GM12891 (cell line): ENCODE measurements at regions not wholly inside any gene's neighbourhood (a gene's known extent, or its start where the extent isn't known, plus 50 kb on each side); places are given as distances from the start of the nearest gene placed in this dataset.

Source experiments
- DNase-seq: peaks from one replicate; pipeline ENCODE4 v3.0.0; 2011; ENCODE audit warnings: low spot score; ENCODE audit not compliant: insufficient read length
- FAIRE-seq: peaks from 2 replicates; lab custom pipeline; 2011; peaks lifted over from hg19 to GRCh38; lab: Jason Lieb, UNC
- PAX5 ChIP-seq: IDR thresholded peaks from 2 replicates; pipeline ENCODE4 v1.6.1; 2011; ENCODE audit warnings: low read length, moderate library complexity, mild to moderate bottlenecking; ENCODE audit not compliant: insufficient read depth, severe bottlenecking
- POLR2A ChIP-seq: IDR thresholded peaks from 2 replicates; pipeline ENCODE4 v1.6.1; 2011; ENCODE audit warnings: low read depth, low read length, control low read depth
- POLR2AphosphoS5 ChIP-seq: IDR thresholded peaks from 2 replicates; pipeline ENCODE4 v1.6.1; 2011; ENCODE audit warnings: low read depth, low read length, control low read depth
- POU2F2 ChIP-seq: IDR thresholded peaks from 2 replicates; pipeline ENCODE4 v1.6.1; 2011; ENCODE audit warnings: low read depth, mild to moderate bottlenecking, control low read depth, low read length, moderate library complexity
- SPI1 ChIP-seq: IDR thresholded peaks from 2 replicates; pipeline ENCODE4 v1.6.1; 2011; ENCODE audit warnings: low read depth, low read length, control low read depth
- TAF1 ChIP-seq: IDR thresholded peaks from 2 replicates; pipeline ENCODE4 v1.6.1; 2011; ENCODE audit warnings: low read depth, low read length, control low read depth

DNA sequence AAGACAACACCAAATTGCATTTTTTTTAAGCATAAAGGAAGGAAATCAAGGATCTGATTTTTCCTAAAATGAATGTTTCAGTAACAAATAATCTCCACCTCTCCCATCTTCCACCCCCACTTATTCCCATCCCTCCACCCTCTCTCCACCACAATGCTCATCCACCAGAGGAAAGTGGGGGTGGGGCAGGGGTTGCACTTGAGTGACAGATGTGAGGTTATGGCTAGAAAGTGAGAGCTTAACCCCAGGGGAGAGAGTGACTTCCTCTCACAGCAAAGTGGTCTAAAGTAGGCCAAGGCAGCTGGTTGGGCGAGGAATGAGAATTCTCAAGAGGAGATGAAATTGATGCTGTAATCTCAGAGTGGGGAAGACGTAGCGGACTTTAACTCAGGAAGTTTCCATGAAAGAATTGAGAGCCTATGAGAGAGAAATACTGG is 104.7 kb downstream of the HNRNPLL start:
- peak; percentile 84 for FAIRE-seq
- DNase-seq = peak; percentile 34
- TF ChIP-seq TAF1 = no peak
- TF ChIP-seq SPI1 = peak; percentile 86

DNA sequence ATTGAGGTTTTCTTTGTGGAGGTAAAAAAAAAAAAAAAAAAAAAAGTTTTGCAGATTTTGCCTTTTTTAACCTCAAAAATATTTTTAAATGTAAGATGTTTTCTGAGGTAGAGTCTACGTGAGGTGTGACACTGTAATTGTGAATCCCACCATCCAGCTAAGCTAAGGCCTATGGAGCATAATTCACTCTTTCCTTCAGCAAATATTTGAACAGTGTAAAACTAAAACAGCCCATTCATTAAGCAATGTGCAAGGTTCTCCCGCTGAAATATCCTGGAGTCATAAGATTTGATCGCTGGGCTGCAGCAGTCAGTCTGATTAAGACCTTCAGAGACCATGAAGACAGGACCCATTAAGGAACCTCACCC is 105.1 kb downstream of the HNRNPLL start:
- TF ChIP-seq PAX5 (no peak), POLR2AphosphoS5 (no peak), TAF1 (no peak), POU2F2 (no peak), SPI1 (no peak), POLR2A (no peak)
- DNase-seq (no peak), FAIRE-seq (no peak)

DNA sequence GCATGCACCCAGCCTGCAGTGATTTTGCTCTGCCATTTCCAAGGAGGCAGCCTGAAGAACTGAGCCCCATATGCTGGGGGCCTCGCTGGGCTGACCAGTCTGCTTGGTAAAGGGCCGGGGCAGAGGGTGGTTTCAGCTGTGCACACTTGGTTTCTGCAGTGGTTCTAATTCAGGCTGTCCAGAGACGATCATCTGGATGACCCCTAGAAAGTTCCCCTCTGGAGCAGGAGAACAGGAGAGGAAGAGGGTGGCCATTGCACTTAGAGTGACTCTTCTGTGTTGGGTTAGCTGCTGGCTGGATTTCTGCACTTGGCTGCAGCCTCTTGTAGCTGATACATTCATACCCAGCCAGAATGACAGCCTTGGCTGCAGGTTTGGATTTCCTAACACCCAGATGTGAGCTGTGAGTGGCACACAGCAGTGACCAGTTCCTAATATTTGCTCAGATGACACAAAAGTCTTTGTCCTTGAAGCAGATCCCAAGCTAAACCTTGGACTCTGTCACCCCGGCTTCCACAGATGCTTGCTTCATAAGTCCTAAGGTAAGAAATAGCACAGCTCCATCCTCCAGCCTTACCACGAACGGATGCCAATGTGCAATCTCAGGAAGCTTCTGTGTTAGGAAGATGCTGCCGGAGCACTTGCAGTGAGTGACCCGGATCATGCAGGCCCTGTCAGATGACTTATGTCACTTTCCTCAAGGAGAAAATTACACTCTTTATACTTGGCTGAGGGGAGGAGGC is 105.6 kb downstream of the HNRNPLL start:
- no peak for TF ChIP-seq TAF1
- TF ChIP-seq PAX5 = no peak
- TF ChIP-seq SPI1 = no peak
- no peak for TF ChIP-seq POLR2AphosphoS5
- no peak for TF ChIP-seq POU2F2
- TF ChIP-seq POLR2A = no peak
- DNase-seq = no peak
- FAIRE-seq = no peak

DNA sequence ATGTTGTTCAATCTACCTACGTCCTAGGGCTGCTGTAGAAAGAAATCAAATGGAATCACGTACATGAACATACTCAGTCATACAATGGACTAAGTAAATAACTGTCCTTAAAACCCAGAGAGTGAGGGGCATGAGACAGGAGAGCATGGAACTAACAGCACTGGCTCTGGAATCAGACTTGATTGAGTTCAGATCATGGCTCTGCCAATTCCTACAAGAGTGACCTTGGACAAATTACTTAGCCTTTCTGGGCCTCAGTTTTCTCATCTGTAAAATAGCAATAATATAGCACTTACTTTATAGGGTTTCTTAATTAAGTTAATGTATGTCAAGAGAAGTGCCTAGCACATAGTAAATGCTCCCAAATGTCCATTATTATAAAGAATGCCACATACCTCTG is 106.8 kb downstream of the HNRNPLL start:
- FAIRE-seq = no peak
- TF ChIP-seq POLR2A (no peak), SPI1 (no peak), POLR2AphosphoS5 (no peak), POU2F2 (no peak), TAF1 (no peak), PAX5 (no peak)

DNA sequence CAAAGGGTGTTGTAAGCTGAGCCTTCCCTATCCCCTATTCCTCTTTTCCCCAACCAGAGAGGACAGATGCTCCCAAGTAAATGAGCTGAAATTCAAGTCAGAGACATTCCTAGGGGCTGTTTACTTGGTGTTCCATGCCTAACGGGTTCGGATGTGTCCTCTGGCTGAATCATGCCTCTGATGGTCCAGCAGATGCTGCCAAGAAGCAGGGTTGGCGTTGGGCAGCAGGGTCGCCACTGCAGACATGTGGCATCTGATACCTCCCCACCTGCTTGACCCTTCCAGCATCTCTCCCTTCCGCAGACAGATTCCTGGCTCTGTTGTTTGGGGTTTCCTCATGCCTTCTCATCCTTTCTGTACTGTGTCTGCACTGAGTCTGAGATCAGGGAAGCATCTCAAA is 108.3 kb downstream of the HNRNPLL start:
- FAIRE-seq (no peak), DNase-seq (no peak)
- TF ChIP-seq TAF1 (no peak), POLR2A (no peak), POLR2AphosphoS5 (no peak), PAX5 (no peak), SPI1 (no peak), POU2F2 (no peak)

More for the DNA sequence above, 106.8 kb downstream of the HNRNPLL start:
- no peak for DNase-seq

DNA sequence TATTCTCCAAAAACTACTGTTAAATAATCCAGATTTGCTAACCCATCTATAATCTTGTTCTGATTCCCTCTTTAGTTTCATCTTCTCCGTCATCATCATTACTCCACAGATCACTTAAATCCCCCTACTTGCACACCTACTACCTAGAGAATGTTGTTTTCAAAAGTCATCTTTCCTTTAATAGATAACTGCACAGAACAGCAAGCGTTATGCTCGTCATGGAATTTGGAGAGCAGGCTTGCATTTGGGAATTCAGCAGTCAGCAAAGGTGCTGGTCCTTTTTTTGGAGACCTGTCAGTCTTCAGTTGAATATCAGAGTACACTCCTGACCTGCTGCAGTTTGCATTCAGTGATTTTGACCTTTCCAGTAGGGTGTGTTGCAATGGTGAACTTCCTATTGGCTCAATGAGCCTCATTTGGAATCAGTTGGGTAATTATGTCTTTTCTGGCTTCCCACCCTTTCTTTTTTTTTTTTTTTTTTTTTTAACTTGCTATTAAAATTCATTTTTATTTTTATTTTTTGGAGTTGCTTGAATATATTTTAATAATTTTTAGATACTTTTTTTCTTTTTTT is 110.6 kb downstream of the HNRNPLL start:
- FAIRE-seq (no peak), DNase-seq (no peak)
- no peak for TF ChIP-seq POLR2AphosphoS5

DNA sequence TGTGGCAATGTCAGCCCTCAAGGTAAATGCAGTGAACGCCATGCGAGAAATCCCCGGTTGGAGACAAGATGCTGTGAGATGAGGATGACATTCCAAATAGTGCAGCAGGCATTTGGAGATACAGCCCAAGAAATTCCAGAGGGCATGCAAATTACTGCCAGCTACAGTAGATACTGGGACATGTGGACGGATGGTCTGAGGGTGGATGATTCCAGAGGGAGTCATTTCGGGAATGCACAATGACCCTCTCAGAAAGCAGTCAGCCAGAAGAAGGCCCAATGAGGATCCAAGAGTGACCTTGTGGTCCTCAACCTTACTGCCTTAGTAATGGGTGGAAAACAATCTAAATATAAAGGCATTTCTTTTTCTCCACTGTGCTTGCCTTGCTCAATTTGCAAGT is 111.3 kb downstream of the HNRNPLL start:
- DNase-seq (no peak), FAIRE-seq (no peak)
- TF ChIP-seq TAF1 = no peak
- no peak for TF ChIP-seq POLR2A
- TF ChIP-seq POLR2AphosphoS5 = no peak
- TF ChIP-seq PAX5 = no peak
- TF ChIP-seq SPI1 = no peak
- no peak for TF ChIP-seq POU2F2

DNA sequence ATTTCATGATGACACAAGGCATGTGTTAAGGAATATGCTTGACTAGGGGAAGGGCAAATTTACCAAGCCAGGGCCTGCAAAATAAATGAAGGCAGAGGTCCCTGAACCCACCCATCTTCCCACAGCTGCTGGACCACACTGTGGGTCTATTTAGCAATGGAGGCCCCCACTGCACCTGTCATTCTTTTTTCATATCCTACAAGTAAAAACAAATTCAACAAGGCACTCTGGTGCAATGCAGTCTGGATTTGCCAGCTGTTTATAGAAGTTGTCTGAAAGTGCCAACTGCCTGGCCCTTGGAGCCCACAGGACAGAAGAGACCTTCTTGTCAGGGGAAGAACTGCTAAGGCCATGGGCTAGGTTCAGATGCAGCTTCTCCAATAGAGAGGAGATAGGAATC is 112.8 kb upstream of the ATL2 start:
- TF ChIP-seq PAX5 (no peak), SPI1 (no peak), POLR2A (no peak), POU2F2 (no peak), TAF1 (no peak), POLR2AphosphoS5 (no peak)
- FAIRE-seq = no peak
- DNase-seq = no peak

DNA sequence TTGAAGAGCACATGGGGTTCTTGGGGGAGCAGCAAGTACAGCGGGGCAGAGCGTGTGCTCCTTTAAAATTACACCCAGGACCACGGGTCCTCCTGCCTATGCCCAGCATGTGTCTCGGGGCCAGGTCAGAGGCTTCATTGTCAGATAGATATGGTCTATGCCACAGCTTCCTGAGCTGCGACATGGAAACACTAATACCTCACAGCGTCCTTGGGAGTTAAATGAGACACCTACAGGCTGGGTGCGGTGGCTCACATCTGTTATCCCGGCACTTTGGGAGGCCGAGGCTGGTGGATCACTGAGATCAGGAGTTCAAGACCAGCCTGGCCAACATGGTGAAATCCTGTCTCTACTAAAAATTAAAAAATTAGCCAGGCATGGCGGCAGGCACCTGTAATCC is 110.8 kb upstream of the ATL2 start:
- no peak for TF ChIP-seq PAX5
- no peak for TF ChIP-seq POLR2AphosphoS5
- no peak for TF ChIP-seq SPI1
- no peak for TF ChIP-seq TAF1
- no peak for TF ChIP-seq POLR2A
- DNase-seq = no peak

More for the DNA sequence above, 110.8 kb upstream of the ATL2 start:
- FAIRE-seq = no peak
